Uterus (tissue), 3 donors: ENCODE measurements at regions not wholly inside any gene's neighbourhood (a gene's known extent, or its start where the extent isn't known, plus 50 kb on each side); places are given as distances from the start of the nearest gene placed in this dataset. TPM values are rescaled to one million over a fixed set of nuclear protein-coding genes. Genes with fewer than 3 reads are reported as not detected.

Source experiments
- DNase-seq, 2 donors: peaks; one replicate each; pipeline ENCODE4 v3.0.0-alpha.2; 2019 to 2020
- H3K27ac ChIP-seq, 2 donors: fragments of 200-600 bp; sonication (generic); 1 replicate in 1 of 2; 2 replicates in 1 of 2; pipeline ENCODE4 v1.5.1; 2016 to 2018
- H3K27me3 ChIP-seq, 2 donors: fragments of 200-600 bp; sonication (generic); one replicate each; pipeline ENCODE4 v1.5.1; 2018 to 2019; ENCODE audit warnings: control low read depth in 1 of 2
- H3K36me3 ChIP-seq, 2 donors: fragments of 200-600 bp; sonication (generic); one replicate each; pipeline ENCODE4 v1.5.1; 2019; ENCODE audit warnings: control low read depth in 1 of 2
- H3K4me1 ChIP-seq, 2 donors: fragments of 200-600 bp; sonication (generic); one replicate each; pipeline ENCODE4 v1.5.1; 2018 to 2019; ENCODE audit warnings: control low read depth in 1 of 2
- H3K4me3 ChIP-seq, 2 donors: fragments of 200-600 bp; sonication (generic); 1 replicate in 1 of 2; 2 replicates in 1 of 2; pipeline ENCODE4 v1.5.1; 2018 to 2019; ENCODE audit warnings: mild to moderate bottlenecking in 1 of 2
- H3K9me3 ChIP-seq, 2 donors: fragments of 200-600 bp; sonication (generic); one replicate each; pipeline ENCODE4 v1.5.1; 2019; ENCODE audit warnings: control low read depth in 1 of 2
- CTCF ChIP-seq, 4 experiments: fragments of 200-600 bp in 2 of 4; fragments of 450-650 bp in 2 of 4; sonication (generic) in 2 of 4; IDR thresholded peaks; one replicate each; pipeline ENCODE4 v1.5.1; 2016 to 2019; ENCODE audit warnings: antibody characterized with exemption in 4 of 4, mild to moderate bottlenecking in 2 of 4, moderate library complexity in 1 of 4
- POLR2A ChIP-seq, 2 donors: fragments of 450-650 bp; IDR thresholded peaks; one replicate each; pipeline ENCODE4 v1.6.1; 2016; ENCODE audit warnings: antibody characterized with exemption in 2 of 2, mild to moderate bottlenecking in 1 of 2, moderate library complexity in 1 of 2
- intact Hi-C: fragments of 100-400 bp; cut with DNase I; formaldehyde crosslinking; loops from one replicate; pipeline ENCODE4 v1.15.1; 2023; ENCODE audit warnings: low total_unique reads
- microRNA-seq: library from miRNA; unstranded; fragments of <30 nt; microRNA quantifications from one replicate; pipeline ENCODE4, GENCODE V29; 2016; ENCODE audit warnings: borderline microRNAs expressed, borderline replicate concordance
- small RNA-seq: library from RNA; depleted of rRNA; stranded (forward); fragments of <200 nt; gene quantifications from one replicate; pipeline ENCODE3, GENCODE V24; 2016
- donor health status: DM: yes; HTN: yes; CAD: no.

GRCh38 chr9:93731963-93732362, 155.6 kb downstream of the PHF2 start:
- no peak overlapping the region for H3K27ac ChIP-seq
- no peak for DNase-seq
- H3K36me3 ChIP-seq, result no peaks in the 10 kb centered on the region
- no peaks in the 10 kb centered on the region for H3K27me3 ChIP-seq
- H3K4me1 ChIP-seq, result no peaks in the 10 kb centered on the region
- no peaks in the 10 kb centered on the region for H3K9me3 ChIP-seq
- TF ChIP-seq POLR2A (IDR thresholded peaks at IDR 0.05) (no peak), CTCF (IDR thresholded peaks at IDR 0.05) (no peak)
- no peak overlapping the region for H3K4me3 ChIP-seq
- intact Hi-C loops, result no loop called here

- Histone ChIP-seq H3K9me3 (no peaks in the 10 kb centered on the region), H3K27ac (no peak overlapping the region), H3K4me1 (no peaks in the 10 kb centered on the region), H3K27me3 (no peaks in the 10 kb centered on the region), H3K4me3 (no peak overlapping the region), H3K36me3 (no peaks in the 10 kb centered on the region)
- intact Hi-C loops, result no loop called here
- TF ChIP-seq POLR2A (IDR thresholded peaks at IDR 0.05) (no peak), CTCF (IDR thresholded peaks at IDR 0.05) (no peak)
- DNase-seq, result no peak
These were observed 154.3 kb downstream of the PHF2 start for GRCh38 chr9:93730648-93731047.

GRCh38 chr9:93730217-93730616, 153.8 kb downstream of the PHF2 start:
- intact Hi-C loops, result no loop called here
- H3K36me3 ChIP-seq, result no peaks in the 10 kb centered on the region
- H3K27me3 ChIP-seq, result no peaks in the 10 kb centered on the region
- no peak overlapping the region for H3K27ac ChIP-seq
- no peak for DNase-seq
- H3K4me1 ChIP-seq, result no peaks in the 10 kb centered on the region
- H3K9me3 ChIP-seq, result no peaks in the 10 kb centered on the region
- TF ChIP-seq POLR2A (IDR thresholded peaks at IDR 0.05) (no peak), CTCF (IDR thresholded peaks at IDR 0.05) (no peak)
- no peak overlapping the region for H3K4me3 ChIP-seq

Small RNA genes in the stretch of these regions (microRNA-seq; reads per million reads assigned to microRNA genes)
- gene MIR4291, result not detected

Small RNA genes in the stretch of these regions (small RNA-seq; reads per million reads assigned to genes)
- gene MIR4291, result not detected
